Fibroblast of the aortic adventitia (primary cell): ENCODE measurements at regions not wholly inside any gene's neighbourhood (a gene's known extent, or its start where the extent isn't known, plus 50 kb on each side); places are given as distances from the start of the nearest gene placed in this dataset.
"Not testable (repeated sequence)": the region's sequence is repeated elsewhere in the genome, so short reads cannot be mapped to it uniquely, and the experiment has no call there.

Source experiments
- DNase-seq: peaks from one replicate; pipeline ENCODE4 v3.0.0-alpha.2; 2010; ENCODE audit warnings: low read depth
- H3K4me3 ChIP-seq: 2 replicates; pipeline ENCODE4 v1.5.1; 2011; ENCODE audit warnings: low read depth, mild to moderate bottlenecking, control low read depth, low read length, moderate library complexity
- TF ChIP-seq, protein P1 (sequence below): IDR thresholded peaks from 2 replicates; pipeline ENCODE4 v1.5.1; 2011; ENCODE audit warnings: mild to moderate bottlenecking, low read length, control low read depth, inconsistent platforms; ENCODE audit not compliant: insufficient read depth

DNA sequence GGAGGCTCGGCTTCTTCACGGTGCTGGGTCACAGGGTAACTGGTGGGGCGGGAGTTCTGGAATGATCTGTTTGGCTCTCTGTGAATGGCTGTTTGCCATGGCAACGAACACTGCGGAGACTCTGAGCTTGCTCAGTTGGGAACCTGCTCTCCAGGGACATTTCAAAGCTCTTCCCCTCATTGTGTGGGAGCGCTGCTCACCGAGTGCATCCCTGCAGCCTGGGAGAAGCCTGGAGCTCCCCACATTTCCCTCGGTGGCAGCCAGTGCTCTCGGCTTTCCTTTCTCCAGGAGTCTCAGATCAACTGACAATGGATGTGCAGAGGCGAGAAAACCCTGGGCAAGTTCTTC, 57.6 kb upstream of the CACUL1 start:
- no peak overlapping the region for H3K4me3 ChIP-seq
- TF ChIP-seq, protein P1, sequence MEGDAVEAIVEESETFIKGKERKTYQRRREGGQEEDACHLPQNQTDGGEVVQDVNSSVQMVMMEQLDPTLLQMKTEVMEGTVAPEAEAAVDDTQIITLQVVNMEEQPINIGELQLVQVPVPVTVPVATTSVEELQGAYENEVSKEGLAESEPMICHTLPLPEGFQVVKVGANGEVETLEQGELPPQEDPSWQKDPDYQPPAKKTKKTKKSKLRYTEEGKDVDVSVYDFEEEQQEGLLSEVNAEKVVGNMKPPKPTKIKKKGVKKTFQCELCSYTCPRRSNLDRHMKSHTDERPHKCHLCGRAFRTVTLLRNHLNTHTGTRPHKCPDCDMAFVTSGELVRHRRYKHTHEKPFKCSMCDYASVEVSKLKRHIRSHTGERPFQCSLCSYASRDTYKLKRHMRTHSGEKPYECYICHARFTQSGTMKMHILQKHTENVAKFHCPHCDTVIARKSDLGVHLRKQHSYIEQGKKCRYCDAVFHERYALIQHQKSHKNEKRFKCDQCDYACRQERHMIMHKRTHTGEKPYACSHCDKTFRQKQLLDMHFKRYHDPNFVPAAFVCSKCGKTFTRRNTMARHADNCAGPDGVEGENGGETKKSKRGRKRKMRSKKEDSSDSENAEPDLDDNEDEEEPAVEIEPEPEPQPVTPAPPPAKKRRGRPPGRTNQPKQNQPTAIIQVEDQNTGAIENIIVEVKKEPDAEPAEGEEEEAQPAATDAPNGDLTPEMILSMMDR = no peak
- no peak for DNase-seq

DNA sequence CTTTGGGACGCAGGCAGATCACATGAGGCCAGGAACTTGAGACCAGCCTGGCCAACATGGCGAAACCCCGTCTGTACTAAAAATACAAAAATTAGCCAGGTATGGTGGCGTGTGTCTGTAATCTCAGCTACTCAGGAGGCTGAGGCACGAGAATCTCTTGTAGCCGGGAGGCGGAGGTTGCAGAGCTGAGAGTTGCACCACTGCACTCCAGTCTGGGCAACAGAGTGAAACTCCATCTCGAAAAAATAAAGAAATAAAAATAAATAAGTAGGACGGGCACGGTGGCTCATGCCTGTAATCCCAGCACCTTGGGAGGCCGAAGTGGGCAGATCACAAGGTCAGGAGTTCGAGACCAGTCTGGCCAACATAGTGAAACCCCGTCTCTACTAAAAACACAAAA, 58.2 kb upstream of the CACUL1 start:
- DNase-seq, H3K4me3 ChIP-seq: not testable (repeated sequence)

DNA sequence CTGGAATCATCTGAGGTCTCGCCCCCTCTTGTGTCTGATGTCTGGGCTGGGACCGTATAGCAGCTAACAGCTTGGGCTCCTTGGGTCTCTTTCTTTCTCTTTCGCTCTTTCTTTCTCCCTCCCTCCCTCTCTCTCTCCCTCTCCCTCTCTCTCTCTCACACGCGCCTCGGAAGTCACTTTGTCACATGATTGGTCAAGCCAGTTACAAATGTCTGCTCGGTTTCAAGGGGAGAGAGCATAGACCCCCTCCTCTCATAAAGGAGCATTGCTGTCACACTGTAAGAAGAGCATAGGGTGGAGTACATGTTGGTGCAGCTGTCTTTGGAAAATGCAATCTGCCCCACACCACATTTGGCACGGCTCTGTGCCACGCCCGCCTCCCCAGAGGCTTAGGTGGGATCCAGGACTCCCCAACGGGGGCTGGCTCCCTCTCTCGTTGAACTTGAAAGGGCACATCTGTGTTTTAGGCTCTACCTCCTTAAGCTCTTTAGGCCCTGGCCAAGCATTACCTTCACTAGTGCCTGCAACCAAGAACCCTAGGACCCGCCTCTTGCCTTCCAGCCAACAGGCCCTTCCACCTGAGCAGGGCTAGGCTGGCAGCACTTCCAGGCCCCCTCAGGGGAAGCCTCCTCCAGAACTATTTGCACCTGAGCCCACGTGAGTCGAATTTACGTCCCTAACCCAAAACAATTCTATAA, 61.9 kb upstream of the CACUL1 start:
- TF ChIP-seq, protein P1 = no peak
- DNase-seq = no peak
- H3K4me3 ChIP-seq = no peak overlapping the region

DNA sequence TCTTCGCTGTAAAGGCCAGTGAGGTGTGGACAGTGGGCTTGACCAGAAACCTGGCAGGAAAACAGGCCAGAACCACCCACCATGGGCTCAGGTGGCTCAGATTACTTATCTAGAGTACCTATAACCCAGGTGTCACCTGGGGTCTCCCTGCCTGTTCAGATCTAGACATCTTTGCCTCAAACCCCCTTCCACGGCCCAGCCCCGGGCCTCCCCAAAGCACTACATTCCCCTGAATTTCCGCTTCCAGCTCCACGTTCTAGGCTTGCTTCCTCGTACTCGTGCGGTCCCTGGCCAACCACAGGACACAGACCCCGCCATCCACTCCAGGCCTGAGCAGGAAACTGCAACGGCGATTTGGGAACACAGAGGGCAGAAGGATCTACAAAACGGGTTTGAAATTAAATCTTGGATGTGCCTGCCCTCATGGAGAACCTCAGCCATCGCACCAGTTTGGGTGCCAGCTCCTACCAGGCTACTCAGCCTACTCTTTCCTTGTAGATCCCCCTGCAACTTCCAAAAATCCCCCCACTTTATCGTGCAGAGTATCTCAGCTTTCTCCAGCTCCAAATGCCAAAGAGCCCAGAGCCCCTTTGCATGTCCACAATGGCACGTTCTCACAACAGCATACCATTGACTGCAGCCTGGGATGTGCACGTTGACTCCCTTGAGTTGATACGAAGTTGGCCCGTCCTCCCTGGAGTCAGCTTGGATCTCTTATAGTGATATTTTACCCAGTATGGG, 62.7 kb upstream of the CACUL1 start:
- no peak overlapping the region for H3K4me3 ChIP-seq
- TF ChIP-seq, protein P1 = no peak
- no peak for DNase-seq

DNA sequence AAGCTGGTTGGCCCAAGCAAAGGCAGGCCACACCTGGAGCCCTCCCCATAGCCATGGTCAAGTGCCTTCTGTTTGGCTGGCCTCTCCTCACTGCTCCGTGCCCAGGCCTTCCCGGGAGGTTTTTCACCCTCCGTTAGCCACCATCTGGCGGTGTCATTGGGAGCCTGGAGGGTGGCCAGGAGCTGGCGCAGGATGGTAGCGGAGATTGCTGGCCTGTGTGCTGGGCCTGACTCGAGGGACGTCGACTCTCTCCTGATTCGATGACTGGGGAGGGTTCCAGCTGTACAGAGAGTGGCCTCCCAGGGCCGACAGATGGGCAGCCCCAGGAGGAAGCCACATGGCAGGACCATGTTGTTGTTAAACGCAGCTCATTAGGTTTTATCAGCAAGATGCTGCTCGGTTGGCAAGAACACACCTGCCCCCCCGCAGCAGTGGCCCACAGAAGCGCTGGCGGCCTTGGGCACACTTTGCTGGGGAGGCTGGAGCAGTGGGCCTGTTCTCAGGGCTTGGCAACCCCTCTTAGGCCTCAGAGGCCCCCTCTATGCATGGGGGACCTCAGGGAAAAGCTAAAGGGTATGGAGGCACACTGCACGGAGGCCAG, 64.0 kb upstream of the CACUL1 start:
- DNase-seq = no peak
- TF ChIP-seq, protein P1 = no peak
- H3K4me3 ChIP-seq = no peak overlapping the region

DNA sequence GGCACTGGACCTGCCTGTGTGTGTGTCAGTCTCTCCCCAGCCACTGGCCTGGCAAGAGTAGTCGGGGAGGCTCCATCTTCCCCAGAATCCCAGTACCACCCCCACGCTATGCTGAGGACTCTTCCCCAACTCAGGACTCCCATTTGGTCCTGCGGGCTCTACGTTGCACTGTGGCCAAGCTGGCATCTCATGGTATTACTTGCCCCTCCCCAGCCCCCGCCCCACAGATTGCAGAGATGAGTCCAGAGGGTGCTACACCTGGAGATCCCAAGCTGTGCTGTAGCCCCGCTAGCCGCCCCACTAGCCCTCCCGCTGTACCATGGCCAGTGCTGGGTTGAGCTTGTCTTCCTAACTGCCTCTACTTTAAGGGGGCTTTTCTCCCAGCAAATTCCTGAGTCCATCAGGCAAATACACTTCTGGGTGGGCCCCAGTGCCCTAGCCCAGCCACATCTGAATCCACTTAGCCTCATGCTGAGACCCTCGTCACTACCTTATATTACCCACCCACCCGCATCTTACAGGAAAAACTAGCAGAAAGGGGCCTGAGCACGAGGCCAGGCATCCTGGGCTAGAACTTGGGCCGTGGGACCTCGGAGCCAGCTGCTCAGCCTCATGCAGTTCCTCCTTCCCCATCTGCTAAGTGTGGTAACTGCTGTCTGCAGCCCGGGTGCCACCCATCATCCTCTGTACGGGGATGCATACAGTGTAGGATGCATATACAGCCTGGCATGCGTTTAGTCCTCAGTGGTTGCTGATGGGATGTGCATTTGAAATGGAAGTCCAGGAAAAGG, 65.8 kb upstream of the CACUL1 start:
- no peak for DNase-seq
- TF ChIP-seq, protein P1 = no peak
- no peak overlapping the region for H3K4me3 ChIP-seq
